ENCODE measurements at regions not wholly inside any gene's neighbourhood (a gene's known extent, or its start where the extent isn't known, plus 50 kb on each side); places are given as distances from the start of the nearest gene placed in this dataset.

DNA sequence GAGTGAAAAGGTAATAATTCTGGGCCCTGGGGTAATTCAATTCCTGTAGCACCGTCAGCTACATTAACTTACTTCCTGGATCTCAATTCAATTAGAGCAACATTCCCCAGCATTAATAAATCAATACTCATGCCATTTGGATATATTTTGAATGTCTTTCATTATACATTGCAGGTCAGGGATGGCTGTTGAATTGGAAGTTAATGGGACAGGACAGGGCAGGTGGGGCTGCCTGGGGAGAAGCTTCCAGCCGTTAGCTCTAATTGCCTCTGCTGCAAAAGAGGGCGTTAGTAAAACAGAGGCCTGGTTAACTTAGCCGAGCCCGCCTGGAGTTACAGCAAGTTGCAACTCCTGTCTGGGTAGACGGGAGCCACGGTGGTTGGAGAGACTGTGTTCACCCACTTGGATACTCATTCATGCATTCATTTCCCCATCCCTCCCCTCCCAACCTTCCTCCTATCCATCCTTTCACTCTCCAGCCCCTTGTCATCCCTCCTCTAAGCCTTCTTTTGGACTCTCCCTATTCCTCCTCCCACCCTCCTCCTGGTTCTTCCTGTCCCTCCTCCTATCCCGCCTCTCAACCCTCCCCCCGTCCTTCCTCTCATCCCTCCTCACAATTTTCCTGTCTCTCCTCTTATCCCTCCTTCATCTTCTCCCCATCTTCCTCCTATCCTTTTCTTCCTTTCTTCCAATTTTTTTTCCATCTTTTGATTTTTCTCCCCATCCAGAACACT, 137.6 kb upstream of the RUNX3 start:
- H3K4me3 Mint-ChIP-seq (ENCODE audit: unreplicated experiment) = no peak overlapping the region
- H3K9me3 Mint-ChIP-seq (ENCODE audit: unreplicated experiment) = no peaks in the 10 kb centered on the region
- no peak overlapping the region for H3K27ac Mint-ChIP-seq (ENCODE audit: unreplicated experiment)
- TF ChIP-seq, protein P1, sequence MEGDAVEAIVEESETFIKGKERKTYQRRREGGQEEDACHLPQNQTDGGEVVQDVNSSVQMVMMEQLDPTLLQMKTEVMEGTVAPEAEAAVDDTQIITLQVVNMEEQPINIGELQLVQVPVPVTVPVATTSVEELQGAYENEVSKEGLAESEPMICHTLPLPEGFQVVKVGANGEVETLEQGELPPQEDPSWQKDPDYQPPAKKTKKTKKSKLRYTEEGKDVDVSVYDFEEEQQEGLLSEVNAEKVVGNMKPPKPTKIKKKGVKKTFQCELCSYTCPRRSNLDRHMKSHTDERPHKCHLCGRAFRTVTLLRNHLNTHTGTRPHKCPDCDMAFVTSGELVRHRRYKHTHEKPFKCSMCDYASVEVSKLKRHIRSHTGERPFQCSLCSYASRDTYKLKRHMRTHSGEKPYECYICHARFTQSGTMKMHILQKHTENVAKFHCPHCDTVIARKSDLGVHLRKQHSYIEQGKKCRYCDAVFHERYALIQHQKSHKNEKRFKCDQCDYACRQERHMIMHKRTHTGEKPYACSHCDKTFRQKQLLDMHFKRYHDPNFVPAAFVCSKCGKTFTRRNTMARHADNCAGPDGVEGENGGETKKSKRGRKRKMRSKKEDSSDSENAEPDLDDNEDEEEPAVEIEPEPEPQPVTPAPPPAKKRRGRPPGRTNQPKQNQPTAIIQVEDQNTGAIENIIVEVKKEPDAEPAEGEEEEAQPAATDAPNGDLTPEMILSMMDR (IDR thresholded peaks at IDR 0.05) = no peak
- DNase-seq (ENCODE audit: extremely low spot score, unreplicated experiment) = no peak
- H3K27me3 Mint-ChIP-seq (ENCODE audit: unreplicated experiment) = peaks cover 14% of the 10 kb centered on the region
- no peaks in the 10 kb centered on the region for H3K36me3 Mint-ChIP-seq (ENCODE audit: unreplicated experiment)
- peaks cover 2% of the 10 kb centered on the region for H3K4me1 Mint-ChIP-seq (ENCODE audit: unreplicated experiment)

DNA sequence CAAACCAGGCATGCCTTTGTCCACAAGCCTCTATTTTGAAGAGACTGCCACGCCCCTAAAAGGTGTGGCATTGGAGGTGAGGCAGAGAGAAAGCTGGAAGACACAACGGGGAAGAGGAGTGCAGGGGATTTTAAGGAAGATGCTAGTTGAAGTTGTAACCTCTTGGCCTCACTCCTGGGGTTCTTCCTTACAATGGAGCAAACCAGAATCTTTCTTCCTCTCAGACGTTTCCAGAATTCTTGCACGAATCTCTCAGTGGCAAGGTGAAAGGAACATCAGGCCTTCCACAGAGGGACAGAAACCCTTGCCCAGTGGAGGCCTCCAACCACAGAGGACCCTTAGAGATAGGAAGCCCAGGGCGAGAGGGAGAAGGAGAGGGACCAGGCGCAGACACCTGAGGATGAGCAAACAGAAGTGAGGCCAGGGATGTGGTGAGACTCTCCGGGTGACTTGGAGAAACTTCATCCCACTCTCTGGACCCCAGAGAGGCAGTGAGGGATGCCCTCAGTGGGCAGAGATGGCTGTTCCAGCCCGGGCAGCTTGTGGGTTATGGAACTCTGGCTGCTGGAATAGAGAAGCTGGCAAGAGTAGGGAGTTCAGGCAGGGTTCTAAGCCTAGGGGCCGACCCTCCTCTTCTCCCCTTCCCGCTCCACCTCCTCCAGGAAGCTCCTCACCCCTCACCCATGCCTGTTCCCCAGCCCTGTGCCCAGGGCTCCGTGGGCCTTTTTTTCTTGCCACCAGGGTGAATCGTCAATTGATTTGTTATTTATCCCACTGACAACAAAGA, 136.8 kb upstream of the RUNX3 start:
- Mint-ChIP-seq H3K27ac (ENCODE audit: unreplicated experiment) (no peak overlapping the region), H3K27me3 (ENCODE audit: unreplicated experiment) (peaks cover 14% of the 10 kb centered on the region)

DNA sequence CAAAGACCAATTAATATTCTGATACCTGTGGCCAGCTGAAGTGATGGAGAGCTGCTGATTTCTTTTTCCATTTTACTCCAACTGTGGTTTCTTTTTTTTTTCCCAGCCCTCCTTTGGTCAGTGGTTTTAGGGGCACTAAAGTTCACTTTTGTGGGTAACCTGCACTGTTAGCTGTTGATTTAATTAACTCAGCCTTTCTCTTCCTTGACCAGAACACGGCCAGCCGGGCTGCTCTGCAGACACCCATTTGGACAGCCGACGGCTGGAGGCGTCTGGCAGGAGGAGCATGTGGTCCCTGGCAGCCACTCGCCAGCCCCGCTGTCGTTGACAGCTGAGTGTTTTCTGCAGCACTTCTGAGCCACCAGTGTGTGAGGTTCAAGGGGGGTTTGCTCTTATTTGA, 136.2 kb upstream of the RUNX3 start:
- TF ChIP-seq, protein P1 (IDR thresholded peaks at IDR 0.05) = no peak
- no peak for DNase-seq (ENCODE audit: extremely low spot score, unreplicated experiment)
- Mint-ChIP-seq H3K27ac (ENCODE audit: unreplicated experiment) (no peak overlapping the region), H3K27me3 (ENCODE audit: unreplicated experiment) (peaks cover 18% of the 10 kb centered on the region), H3K4me3 (ENCODE audit: unreplicated experiment) (no peak overlapping the region), H3K4me1 (ENCODE audit: unreplicated experiment) (peaks cover 2% of the 10 kb centered on the region), H3K9me3 (ENCODE audit: unreplicated experiment) (no peaks in the 10 kb centered on the region), H3K36me3 (ENCODE audit: unreplicated experiment) (no peaks in the 10 kb centered on the region)

More for the DNA sequence above, 136.8 kb upstream of the RUNX3 start:
- Mint-ChIP-seq H3K9me3 (ENCODE audit: unreplicated experiment) (no peaks in the 10 kb centered on the region), H3K4me1 (ENCODE audit: unreplicated experiment) (peaks cover 2% of the 10 kb centered on the region), H3K36me3 (ENCODE audit: unreplicated experiment) (no peaks in the 10 kb centered on the region), H3K4me3 (ENCODE audit: unreplicated experiment) (no peak overlapping the region)
- DNase-seq (ENCODE audit: extremely low spot score, unreplicated experiment) = no peak
- TF ChIP-seq, protein P1 (IDR thresholded peaks at IDR 0.05) = no peak

DNA sequence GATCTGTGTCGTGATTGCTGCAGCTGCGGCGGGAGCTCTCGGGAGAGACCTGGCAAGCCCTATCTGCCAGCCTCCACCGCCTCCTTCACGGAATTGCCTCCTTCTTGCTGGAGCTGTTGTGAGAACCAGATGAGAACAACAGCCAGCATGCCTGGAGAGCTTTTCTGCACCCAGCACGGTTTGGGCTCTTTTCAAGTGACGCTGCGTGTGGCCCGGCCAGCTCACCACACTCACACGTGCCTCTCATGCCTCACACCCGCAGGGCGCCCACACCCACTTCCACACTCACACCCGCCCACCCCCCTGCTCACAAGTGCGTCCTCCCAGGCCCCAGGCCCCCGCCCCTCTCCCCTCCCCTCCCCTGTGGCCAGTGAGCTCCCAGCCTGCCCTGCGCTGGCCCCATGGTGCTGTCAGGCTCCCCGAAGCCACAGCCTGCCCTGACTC, 135.7 kb upstream of the RUNX3 start:
- H3K4me1 Mint-ChIP-seq (ENCODE audit: unreplicated experiment) = peaks cover 2% of the 10 kb centered on the region
- no peak for DNase-seq (ENCODE audit: extremely low spot score, unreplicated experiment)
- no peak overlapping the region for H3K4me3 Mint-ChIP-seq (ENCODE audit: unreplicated experiment)
- TF ChIP-seq, protein P1 (IDR thresholded peaks at IDR 0.05) = no peak
- H3K9me3 Mint-ChIP-seq (ENCODE audit: unreplicated experiment) = no peaks in the 10 kb centered on the region
- peaks cover 19% of the 10 kb centered on the region for H3K27me3 Mint-ChIP-seq (ENCODE audit: unreplicated experiment)
- no peaks in the 10 kb centered on the region for H3K36me3 Mint-ChIP-seq (ENCODE audit: unreplicated experiment)
- H3K27ac Mint-ChIP-seq (ENCODE audit: unreplicated experiment) = no peak overlapping the region

DNA sequence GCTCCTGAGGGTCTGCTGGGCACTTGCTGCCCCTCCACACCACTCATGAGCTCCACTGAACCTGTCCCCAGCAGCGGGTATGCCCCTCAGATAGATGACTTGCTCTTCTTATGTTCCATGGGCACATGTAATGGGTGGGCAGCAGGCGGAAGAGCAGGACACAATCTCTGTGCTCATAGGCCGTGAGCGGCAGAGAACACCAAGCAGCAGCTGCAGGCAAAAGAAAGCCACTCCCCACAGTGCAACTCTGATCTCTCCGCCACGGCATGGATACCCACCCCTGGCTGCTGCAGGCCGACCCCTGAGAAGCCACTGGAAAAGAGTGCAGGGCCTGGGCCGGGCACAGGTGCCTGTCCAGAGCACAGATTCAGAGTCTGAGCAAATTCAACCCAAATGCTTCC, 135.2 kb upstream of the RUNX3 start:
- Mint-ChIP-seq H3K27me3 (ENCODE audit: unreplicated experiment) (peaks cover 19% of the 10 kb centered on the region), H3K27ac (ENCODE audit: unreplicated experiment) (no peak overlapping the region), H3K9me3 (ENCODE audit: unreplicated experiment) (no peaks in the 10 kb centered on the region), H3K36me3 (ENCODE audit: unreplicated experiment) (no peaks in the 10 kb centered on the region), H3K4me1 (ENCODE audit: unreplicated experiment) (peaks cover 2% of the 10 kb centered on the region), H3K4me3 (ENCODE audit: unreplicated experiment) (no peak overlapping the region)
- DNase-seq (ENCODE audit: extremely low spot score, unreplicated experiment) = no peak
- TF ChIP-seq, protein P1 (IDR thresholded peaks at IDR 0.05) = no peak

All from osteocyte (in vitro differentiated cells).